ENCODE measurements at regions not wholly inside any gene's neighbourhood (a gene's known extent, or its start where the extent isn't known, plus 50 kb on each side); places are given as distances from the start of the nearest gene placed in this dataset.

DNA sequence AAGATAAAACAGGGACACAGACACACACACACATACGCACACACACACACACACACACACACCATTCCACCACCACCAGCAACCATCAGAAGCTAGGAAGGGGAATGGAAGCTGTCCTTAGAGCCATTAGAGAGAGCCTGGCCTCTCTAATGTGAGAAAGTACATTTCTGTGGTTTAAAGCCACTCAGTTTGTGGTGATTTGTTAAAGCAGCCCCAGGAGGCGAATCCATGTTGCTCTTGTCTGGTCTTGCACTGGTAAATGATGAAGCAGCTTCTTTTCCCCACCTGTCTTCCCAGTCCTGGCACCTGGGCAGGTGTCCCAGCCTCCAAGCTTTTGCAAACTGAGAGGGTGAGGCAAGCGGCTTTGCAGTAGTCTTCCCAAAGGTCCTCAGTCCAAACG, 118.9 kb upstream of the KL start:
- H3K4me3 ChIP-seq (ENCODE audit: low read depth, low read length) = no peak overlapping the region
- DNase-seq (ENCODE audit: low read depth) = no peak
- TF ChIP-seq, protein P1, sequence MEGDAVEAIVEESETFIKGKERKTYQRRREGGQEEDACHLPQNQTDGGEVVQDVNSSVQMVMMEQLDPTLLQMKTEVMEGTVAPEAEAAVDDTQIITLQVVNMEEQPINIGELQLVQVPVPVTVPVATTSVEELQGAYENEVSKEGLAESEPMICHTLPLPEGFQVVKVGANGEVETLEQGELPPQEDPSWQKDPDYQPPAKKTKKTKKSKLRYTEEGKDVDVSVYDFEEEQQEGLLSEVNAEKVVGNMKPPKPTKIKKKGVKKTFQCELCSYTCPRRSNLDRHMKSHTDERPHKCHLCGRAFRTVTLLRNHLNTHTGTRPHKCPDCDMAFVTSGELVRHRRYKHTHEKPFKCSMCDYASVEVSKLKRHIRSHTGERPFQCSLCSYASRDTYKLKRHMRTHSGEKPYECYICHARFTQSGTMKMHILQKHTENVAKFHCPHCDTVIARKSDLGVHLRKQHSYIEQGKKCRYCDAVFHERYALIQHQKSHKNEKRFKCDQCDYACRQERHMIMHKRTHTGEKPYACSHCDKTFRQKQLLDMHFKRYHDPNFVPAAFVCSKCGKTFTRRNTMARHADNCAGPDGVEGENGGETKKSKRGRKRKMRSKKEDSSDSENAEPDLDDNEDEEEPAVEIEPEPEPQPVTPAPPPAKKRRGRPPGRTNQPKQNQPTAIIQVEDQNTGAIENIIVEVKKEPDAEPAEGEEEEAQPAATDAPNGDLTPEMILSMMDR (conservative IDR thresholded peaks at IDR 0.05; ENCODE audit: low read depth, low read length) = no peak

DNA sequence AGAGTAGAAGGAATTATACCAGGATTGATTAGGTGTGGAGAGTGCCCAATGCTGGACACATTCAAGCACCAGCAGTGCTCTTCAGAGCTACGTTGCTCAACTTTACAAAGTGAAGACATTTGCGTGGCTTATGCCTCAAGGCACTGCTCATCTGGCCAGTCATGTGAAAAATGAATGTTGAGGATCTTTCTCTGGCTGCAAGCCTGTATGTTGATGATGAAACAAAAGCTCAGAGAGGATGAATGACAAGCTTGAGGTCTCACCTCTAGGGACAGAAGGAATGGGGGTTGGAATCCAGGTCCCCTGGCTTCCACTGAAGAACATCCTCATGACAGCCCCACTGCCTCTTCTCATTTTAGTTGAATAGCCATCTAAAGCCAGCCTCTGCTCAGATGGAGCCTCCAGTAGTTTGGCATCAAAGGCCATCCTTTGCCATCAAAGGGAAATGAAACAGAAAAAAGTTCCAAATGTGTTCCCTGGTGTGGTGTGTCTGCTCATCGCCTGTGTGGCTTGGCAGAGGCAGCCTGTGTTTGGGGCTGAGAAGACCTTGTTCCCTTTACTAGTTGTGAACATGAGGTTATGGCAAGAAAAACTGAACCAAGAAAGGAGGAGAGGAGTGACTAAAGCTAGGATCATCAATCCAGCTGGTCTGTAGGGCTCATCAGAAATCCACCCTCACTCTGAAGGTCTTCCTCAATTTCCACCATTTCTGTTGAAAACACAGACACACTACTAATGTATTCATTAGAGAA, 114.0 kb upstream of the KL start:
- no peak overlapping the region for H3K4me3 ChIP-seq (ENCODE audit: low read depth, low read length)
- peak; percentile 44 for DNase-seq (ENCODE audit: low read depth)
- TF ChIP-seq, protein P1 (conservative IDR thresholded peaks at IDR 0.05; ENCODE audit: low read depth, low read length) = no peak

DNA sequence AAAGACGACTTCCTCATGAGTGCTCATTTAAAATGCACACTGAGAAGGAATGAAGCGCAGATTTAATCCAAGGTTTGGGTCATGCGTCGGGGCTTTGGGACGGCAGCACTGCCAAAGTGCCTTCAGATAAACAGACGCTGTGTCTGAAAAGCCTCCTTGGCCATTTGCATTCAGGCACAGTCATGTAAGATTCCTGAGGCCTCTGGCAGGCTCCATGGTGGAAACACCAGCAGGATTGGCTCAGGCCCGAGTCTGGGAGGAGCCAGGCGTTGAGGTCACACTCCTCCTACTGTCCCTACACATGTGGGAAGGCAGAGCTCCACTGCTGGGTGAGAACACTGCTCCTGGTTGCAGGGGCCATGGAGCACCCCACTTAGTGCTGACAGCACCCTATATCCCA, 113.3 kb upstream of the KL start:
- H3K4me3 ChIP-seq (ENCODE audit: low read depth, low read length) = no peak overlapping the region
- TF ChIP-seq, protein P1 (conservative IDR thresholded peaks at IDR 0.05; ENCODE audit: low read depth, low read length) = no peak
- DNase-seq (ENCODE audit: low read depth) = no peak

DNA sequence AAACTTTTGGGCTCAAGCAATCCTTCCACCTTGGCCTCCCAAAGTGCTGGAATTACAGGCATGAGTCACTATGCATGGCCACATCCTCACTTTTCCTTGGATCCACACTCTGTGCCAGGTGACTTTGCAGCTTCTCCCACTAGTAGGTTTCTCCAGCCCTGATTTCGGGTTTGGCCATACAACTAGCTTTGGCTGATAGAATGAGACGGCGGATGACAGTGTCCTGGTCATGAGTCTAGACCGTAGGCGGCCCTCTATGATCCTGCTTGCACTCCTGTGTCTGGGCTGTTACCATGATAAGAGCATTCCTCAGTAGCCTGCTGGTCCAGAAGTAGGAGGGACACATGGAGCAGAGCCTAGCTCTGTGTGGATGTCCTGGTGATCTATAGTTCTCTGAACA, 112.5 kb upstream of the KL start:
- no peak for DNase-seq (ENCODE audit: low read depth)

DNA sequence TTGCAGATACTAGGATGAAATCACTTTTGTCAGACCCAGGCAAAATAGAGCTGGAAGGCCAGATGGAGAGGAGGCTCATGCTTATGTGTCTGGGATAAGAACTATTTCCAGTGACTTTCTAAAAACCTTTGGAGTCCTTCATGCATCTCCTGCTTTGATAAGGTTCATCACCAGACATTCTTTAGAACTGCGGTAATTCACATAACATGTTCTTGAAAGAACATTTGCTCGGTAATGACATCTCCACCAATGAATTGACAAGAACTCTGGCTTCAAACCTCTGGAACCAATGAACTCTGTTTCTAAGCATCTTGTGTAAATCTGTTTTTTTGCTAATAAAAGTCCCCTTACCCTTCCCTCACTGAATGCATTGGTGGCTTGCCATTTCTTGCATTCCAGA, 112.0 kb upstream of the KL start:
- TF ChIP-seq, protein P1 (conservative IDR thresholded peaks at IDR 0.05; ENCODE audit: low read depth, low read length) = no peak
- no peak for DNase-seq (ENCODE audit: low read depth)
- H3K4me3 ChIP-seq (ENCODE audit: low read depth, low read length) = no peak overlapping the region

More for the DNA sequence above, 112.5 kb upstream of the KL start:
- H3K4me3 ChIP-seq (ENCODE audit: low read depth, low read length) = no peak overlapping the region
- TF ChIP-seq, protein P1 (conservative IDR thresholded peaks at IDR 0.05; ENCODE audit: low read depth, low read length) = no peak

DNA sequence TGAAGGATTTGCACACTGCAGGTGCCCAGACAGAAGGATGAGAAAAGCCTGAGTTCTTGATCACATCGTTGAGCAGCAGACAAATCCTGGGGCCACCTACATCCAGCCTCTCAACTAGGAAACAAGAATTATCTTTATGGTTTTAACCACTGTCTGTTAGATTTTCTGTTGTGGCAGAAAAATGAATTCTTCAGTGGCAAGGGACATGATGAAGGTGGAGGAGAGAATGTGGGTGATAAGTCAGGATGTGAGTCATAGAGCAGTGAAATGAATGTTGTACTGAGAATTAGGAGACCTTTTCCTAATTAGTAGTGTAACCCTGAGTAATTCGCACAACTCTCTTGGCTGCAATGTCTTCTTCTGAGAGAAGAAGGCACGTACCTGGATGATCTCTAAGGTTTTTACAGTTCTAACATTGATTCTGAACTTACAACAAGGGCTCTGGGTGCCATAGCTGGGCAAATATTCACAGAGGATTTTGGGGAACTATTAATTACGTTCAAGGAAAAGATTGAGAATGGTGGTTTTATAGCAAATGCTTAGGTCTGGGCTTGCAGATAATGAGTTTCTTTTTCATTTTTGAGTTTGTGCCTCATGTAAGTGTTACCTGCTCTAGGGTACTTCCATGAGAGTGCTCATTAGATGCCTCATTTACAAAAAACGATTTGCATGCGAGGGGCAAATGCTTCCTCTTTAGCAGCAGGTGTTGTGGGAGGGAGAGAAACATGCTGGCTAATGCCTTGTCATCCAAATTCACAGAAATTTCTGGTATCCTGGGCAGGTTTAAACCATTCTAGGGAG, 111.0 kb upstream of the KL start:
- TF ChIP-seq, protein P1 (conservative IDR thresholded peaks at IDR 0.05; ENCODE audit: low read depth, low read length) = no peak
- H3K4me3 ChIP-seq (ENCODE audit: low read depth, low read length) = no peak overlapping the region
- no peak for DNase-seq (ENCODE audit: low read depth)
